K562 (cell line): ENCODE measurements at regions not wholly inside any gene's neighbourhood (a gene's known extent, or its start where the extent isn't known, plus 50 kb on each side); places are given as distances from the start of the nearest gene placed in this dataset.
"Not testable (repeated sequence)": the region's sequence is repeated elsewhere in the genome, so short reads cannot be mapped to it uniquely, and the experiment has no call there.

Experiments used
- EZH2 ChIP-seq: IDR thresholded peaks from 2 replicates; pipeline ENCODE4 v1.6.1; 2012; ENCODE audit warnings: low read depth, mild to moderate bottlenecking, inconsistent platforms, low read length, borderline replicate concordance
- PHTF2 ChIP-seq: fragments of 250-450 bp; sonication (Bioruptor Pico); IDR thresholded peaks from 2 replicates; pipeline ENCODE4 v1.5.0; 2021; ENCODE audit warnings: mild to moderate bottlenecking
- RFX5 ChIP-seq: IDR thresholded peaks from 2 replicates; pipeline ENCODE4 v1.6.1; 2011; ENCODE audit warnings: low read depth, mild to moderate bottlenecking, improper control_type of control experiment, low read length
- XRCC5 ChIP-seq: fragments of 200-400 bp; formaldehyde crosslinking; IDR thresholded peaks from 2 replicates; pipeline ENCODE4 v1.6.1; 2017; ENCODE audit warnings: low read depth, mild to moderate bottlenecking, low read length
- ZFX ChIP-seq: sonication (generic); formaldehyde crosslinking; IDR thresholded peaks from 2 replicates; pipeline ENCODE4 v1.8.0; 2022; ENCODE audit warnings: mild to moderate bottlenecking, missing genetic modification reagents, moderate library complexity

- TF ChIP-seq XRCC5; PHTF2 (CRISPR knock-in tag); RFX5; EZH2; ZFX (CRISPR knock-in tag): not testable (repeated sequence)
Measured at GRCh38 chr15:20019758-20020157, 521.8 kb downstream of the GOLGA6L6 start.
